HCT116 (cell line): ENCODE measurements at regions not wholly inside any gene's neighbourhood (a gene's known extent, or its start where the extent isn't known, plus 50 kb on each side); places are given as distances from the start of the nearest gene placed in this dataset.

Experiments
- ATAC-seq: fragments of 200-7000 bp; cut with Tn5 transposase; 2 replicates; pipeline ENCODE4 v1.9.1; 2020; ENCODE audit warnings: mild to moderate bottlenecking, moderate library complexity
- BruUV-seq: library from RNA; stranded (reverse); fragments of 400-500 nt; replicated peaks from 2 replicates; lab custom pipeline; 2021; lab: Mats Ljungman, UMichigan
- CTCF ChIA-PET: fragments of 300-600 bp; sonication (Branson Sonifier 250); formaldehyde crosslinking; loops from one replicate; lab custom pipeline; 2021; ENCODE audit warnings: antibody characterized with exemption; lab: Charles Lee
- POLR2A ChIA-PET: fragments of 300-600, 350-600 bp; sonication (Branson Sonifier 250); formaldehyde crosslinking; loops from one replicate; lab custom pipeline; 2021; ENCODE audit warnings: antibody characterized with exemption; lab: Charles Lee
- RAD21 ChIA-PET, 2 experiments: fragments of 300-600 bp; sonication (Branson Sonifier 250); formaldehyde crosslinking; loops; one replicate each; lab custom pipeline; 2023; ENCODE audit warnings: low total read pairs in 2 of 2; ENCODE audit not compliant: uncharacterized antibody in 2 of 2, unreplicated experiment in 2 of 2, low non-redundant PET in 1 of 2; lab: Charles Lee
- DNase-seq: peaks from one replicate; pipeline ENCODE4 v3.0.0-alpha.2; 2010; ENCODE audit warnings: low read depth, low spot score
- H2AFZ ChIP-seq: fragments of 200-600 bp; shearing (Covaris generic), sonication (generic); 2 replicates; pipeline ENCODE4 v1.6.1; 2017; ENCODE audit warnings: low read depth, mixed run types, mixed read lengths, antibody characterized with exemption, low read length; ENCODE audit not compliant: poor library complexity, severe bottlenecking
- H3K27ac ChIP-seq: 2 replicates; pipeline ENCODE4 v1.5.1; 2012; ENCODE audit warnings: low read depth, low read length
- H3K27me3 ChIP-seq: fragments of 200-600 bp; sonication (generic); 2 replicates; pipeline ENCODE4 v1.6.1; 2016; ENCODE audit warnings: mixed run types, low read length, mixed read lengths; ENCODE audit not compliant: insufficient read depth
- H3K36me3 ChIP-seq, 2 experiments: fragments of 200-500 bp in 1 of 2; fragments of 200-600 bp in 1 of 2; sonication (Bioruptor generic) in 1 of 2; sonication (generic) in 1 of 2; 2 replicates each; pipeline versions ENCODE4 v1.5.1 to v1.6.1; 2014 to 2016; ENCODE audit warnings: low read length in 2 of 2, inconsistent platforms in 1 of 2, mixed read lengths in 1 of 2, mixed run types in 1 of 2; ENCODE audit not compliant: insufficient read depth in 2 of 2, control insufficient read depth in 1 of 2
- H3K4me1 ChIP-seq, 2 experiments: fragments of 200-600 bp in 1 of 2; sonication (generic) in 1 of 2; 2 replicates each; pipeline versions ENCODE4 v1.5.1 to v1.6.1; 2012 to 2017; ENCODE audit warnings: low read length in 2 of 2, inconsistent platforms in 1 of 2, mild to moderate bottlenecking in 1 of 2, mixed read lengths in 1 of 2, mixed run types in 1 of 2, moderate library complexity in 1 of 2; ENCODE audit not compliant: insufficient read depth in 2 of 2, control insufficient read depth in 1 of 2
- H3K4me2 ChIP-seq: fragments of 200-600 bp; sonication (generic); 2 replicates; pipeline ENCODE4 v1.6.1; 2017; ENCODE audit warnings: mixed run types, low read length, mixed read lengths
- H3K4me3 ChIP-seq, 2 experiments: fragments of 200-600 bp in 1 of 2; sonication (generic) in 1 of 2; replicated peaks in 1 of 2; 2 replicates each; pipeline ENCODE4 v1.5.1; 2011 to 2016; ENCODE audit warnings: low read length in 2 of 2, control low read depth in 1 of 2, low read depth in 1 of 2, mild to moderate bottlenecking in 1 of 2, mixed read lengths in 1 of 2, mixed run types in 1 of 2
- H3K79me2 ChIP-seq: fragments of 200-600 bp; sonication (generic); 2 replicates; pipeline ENCODE4 v1.6.1; 2017; ENCODE audit warnings: mild to moderate bottlenecking, mixed run types, low read length, moderate library complexity, mixed read lengths; ENCODE audit not compliant: insufficient read depth
- H3K9ac ChIP-seq: fragments of 200-600 bp; sonication (generic); 2 replicates; pipeline ENCODE4 v1.6.1; 2016; ENCODE audit warnings: low read length, mixed read lengths
- H3K9me2 ChIP-seq: fragments of 200-600 bp; sonication (generic), shearing (Covaris generic); 2 replicates; pipeline ENCODE4 v1.6.1; 2017; ENCODE audit warnings: mixed run types, mild to moderate bottlenecking, moderate library complexity; ENCODE audit not compliant: insufficient read depth
- H3K9me3 ChIP-seq, 2 experiments: fragments of 200-500 bp in 1 of 2; fragments of 200-600 bp in 1 of 2; sonication (Bioruptor generic) in 1 of 2; sonication (generic) in 1 of 2; 2 replicates each; pipeline ENCODE4 v1.6.1; 2014 to 2017; ENCODE audit warnings: low read length in 2 of 2, mixed read lengths in 2 of 2, inconsistent platforms in 1 of 2, low read depth in 1 of 2, mild to moderate bottlenecking in 1 of 2, mixed run types in 1 of 2, moderate library complexity in 1 of 2; ENCODE audit not compliant: control insufficient read depth in 1 of 2, insufficient read depth in 1 of 2
- H4K20me1 ChIP-seq: fragments of 200-600 bp; sonication (generic), shearing (Covaris generic); 2 replicates; pipeline ENCODE4 v1.6.1; 2017; ENCODE audit warnings: mixed run types, mild to moderate bottlenecking, moderate library complexity; ENCODE audit not compliant: insufficient read depth
- CTCF ChIP-seq, 3 experiments: fragments of 200-600 bp in 1 of 3; sonication (generic) in 1 of 3; IDR thresholded peaks in 2 of 3; conservative IDR thresholded peaks in 1 of 3; 2 replicates each; pipeline ENCODE4 v1.5.1; 2012 to 2017; ENCODE audit warnings: low read depth in 2 of 3, low read length in 2 of 3, antibody characterized with exemption in 1 of 3, borderline replicate concordance in 1 of 3, control low read depth in 1 of 3, mild to moderate bottlenecking in 1 of 3, mixed read lengths in 1 of 3, mixed run types in 1 of 3, moderate library complexity in 1 of 3; ENCODE audit not compliant: insufficient read depth in 1 of 3
- ELF1 ChIP-seq: IDR thresholded peaks from 2 replicates; pipeline ENCODE4 v1.6.1; 2012; ENCODE audit warnings: low read depth, borderline replicate concordance
- EZH2phosphoT487 ChIP-seq: fragments of 200-600 bp; IDR thresholded peaks from 2 replicates; pipeline ENCODE4 v1.6.1; 2018; ENCODE audit warnings: antibody characterized with exemption, borderline replicate concordance
- POLR2A ChIP-seq: IDR thresholded peaks from 2 replicates; pipeline ENCODE4 v1.7.0; 2011; ENCODE audit warnings: borderline replicate concordance; ENCODE audit not compliant: insufficient read depth, insufficient read length; ENCODE audit errors: extremely low read depth
- RAD21 ChIP-seq: IDR thresholded peaks from 2 replicates; pipeline ENCODE4 v1.6.1; 2012; ENCODE audit warnings: low read depth, mild to moderate bottlenecking
- SRF ChIP-seq: IDR thresholded peaks from 2 replicates; pipeline ENCODE4 v1.6.1; 2012; ENCODE audit warnings: low read depth
- intact Hi-C: fragments of 100-400 bp; cut with micrococcal nuclease; formaldehyde crosslinking; loops from 2 replicates; pipeline ENCODE4 v1.10.0; 2022
- TF ChIP-seq, protein P1 (sequence below): IDR thresholded peaks from 2 replicates; pipeline ENCODE4 v1.6.1; 2012; ENCODE audit warnings: low read depth

GRCh38 chr2:84022810-84023431 lies 436.2 kb downstream of the SUCLG1 start:
- H3K27ac ChIP-seq: no peak overlapping the region
- DNase-seq: peak; percentile 66
- RAD21 ChIA-PET: interaction anchor here (0.6 to 1.3 kb wide), 4 partner anchors 203 to 280 kb away, joined by 3 to 5 read pairs (median 4); no protein-coding TSS in a partner anchor
- no peak overlapping the region for H3K9ac ChIP-seq
- H3K4me2 ChIP-seq: peak overlapping the region; percentile 17; the same call in 1 of the 2 replicates
- H4K20me1 ChIP-seq: no peaks in the 10 kb centered on the region
- no peaks in the 10 kb centered on the region for H3K36me3 ChIP-seq
- H3K79me2 ChIP-seq: no peaks in the 10 kb centered on the region
- no peak overlapping the region for H3K4me3 ChIP-seq
- intact Hi-C loops: loop anchor here (2.0 to 5.0 kb wide), 3 partner anchors 54 to 399 kb away; no protein-coding TSS in a partner anchor
- H3K9me3 ChIP-seq: no peaks in the 10 kb centered on the region
- H3K4me1 ChIP-seq: no peaks in the 10 kb centered on the region
- TF ChIP-seq POLR2A: no peak
- TF ChIP-seq, protein P1, sequence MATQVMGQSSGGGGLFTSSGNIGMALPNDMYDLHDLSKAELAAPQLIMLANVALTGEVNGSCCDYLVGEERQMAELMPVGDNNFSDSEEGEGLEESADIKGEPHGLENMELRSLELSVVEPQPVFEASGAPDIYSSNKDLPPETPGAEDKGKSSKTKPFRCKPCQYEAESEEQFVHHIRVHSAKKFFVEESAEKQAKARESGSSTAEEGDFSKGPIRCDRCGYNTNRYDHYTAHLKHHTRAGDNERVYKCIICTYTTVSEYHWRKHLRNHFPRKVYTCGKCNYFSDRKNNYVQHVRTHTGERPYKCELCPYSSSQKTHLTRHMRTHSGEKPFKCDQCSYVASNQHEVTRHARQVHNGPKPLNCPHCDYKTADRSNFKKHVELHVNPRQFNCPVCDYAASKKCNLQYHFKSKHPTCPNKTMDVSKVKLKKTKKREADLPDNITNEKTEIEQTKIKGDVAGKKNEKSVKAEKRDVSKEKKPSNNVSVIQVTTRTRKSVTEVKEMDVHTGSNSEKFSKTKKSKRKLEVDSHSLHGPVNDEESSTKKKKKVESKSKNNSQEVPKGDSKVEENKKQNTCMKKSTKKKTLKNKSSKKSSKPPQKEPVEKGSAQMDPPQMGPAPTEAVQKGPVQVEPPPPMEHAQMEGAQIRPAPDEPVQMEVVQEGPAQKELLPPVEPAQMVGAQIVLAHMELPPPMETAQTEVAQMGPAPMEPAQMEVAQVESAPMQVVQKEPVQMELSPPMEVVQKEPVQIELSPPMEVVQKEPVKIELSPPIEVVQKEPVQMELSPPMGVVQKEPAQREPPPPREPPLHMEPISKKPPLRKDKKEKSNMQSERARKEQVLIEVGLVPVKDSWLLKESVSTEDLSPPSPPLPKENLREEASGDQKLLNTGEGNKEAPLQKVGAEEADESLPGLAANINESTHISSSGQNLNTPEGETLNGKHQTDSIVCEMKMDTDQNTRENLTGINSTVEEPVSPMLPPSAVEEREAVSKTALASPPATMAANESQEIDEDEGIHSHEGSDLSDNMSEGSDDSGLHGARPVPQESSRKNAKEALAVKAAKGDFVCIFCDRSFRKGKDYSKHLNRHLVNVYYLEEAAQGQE: no peak
- TF ChIP-seq EZH2phosphoT487: no peak
- TF ChIP-seq SRF: no peak
- no peak for TF ChIP-seq ELF1
- TF ChIP-seq CTCF (IDR thresholded peaks at IDR 0.05 in 2 of 3, conservative IDR thresholded peaks at IDR 0.05 in 1 of 3; ENCODE audit: borderline replicate concordance in 1 of 3, insufficient read depth in 1 of 3, low read depth in 2 of 3, low read length in 2 of 3): peak; percentile 56 to 81 (median 73); a peak in 4 of 6 replicates
- TF ChIP-seq RAD21: peak; percentile 64
- no peaks in the 10 kb centered on the region for H3K9me2 ChIP-seq
- POLR2A ChIA-PET: interaction anchor here (0.9 kb wide), 1 partner anchor 10 kb away, joined by 3 read pairs; no protein-coding TSS in a partner anchor
- no TSS peak for BruUV-seq
- H2AFZ ChIP-seq: peak overlapping the region; percentile 83
- no peaks in the 10 kb centered on the region for H3K27me3 ChIP-seq
- CTCF ChIA-PET: interaction anchor here (0.7 to 1.6 kb wide), 24 partner anchors 8 to 292 kb away, joined by 3 to 20 read pairs (median 4); no protein-coding TSS in a partner anchor
- peak; percentile 78 for ATAC-seq
